ENCODE measurements at regions not wholly inside any gene's neighbourhood (a gene's known extent, or its start where the extent isn't known, plus 50 kb on each side); places are given as distances from the start of the nearest gene placed in this dataset.

DNA sequence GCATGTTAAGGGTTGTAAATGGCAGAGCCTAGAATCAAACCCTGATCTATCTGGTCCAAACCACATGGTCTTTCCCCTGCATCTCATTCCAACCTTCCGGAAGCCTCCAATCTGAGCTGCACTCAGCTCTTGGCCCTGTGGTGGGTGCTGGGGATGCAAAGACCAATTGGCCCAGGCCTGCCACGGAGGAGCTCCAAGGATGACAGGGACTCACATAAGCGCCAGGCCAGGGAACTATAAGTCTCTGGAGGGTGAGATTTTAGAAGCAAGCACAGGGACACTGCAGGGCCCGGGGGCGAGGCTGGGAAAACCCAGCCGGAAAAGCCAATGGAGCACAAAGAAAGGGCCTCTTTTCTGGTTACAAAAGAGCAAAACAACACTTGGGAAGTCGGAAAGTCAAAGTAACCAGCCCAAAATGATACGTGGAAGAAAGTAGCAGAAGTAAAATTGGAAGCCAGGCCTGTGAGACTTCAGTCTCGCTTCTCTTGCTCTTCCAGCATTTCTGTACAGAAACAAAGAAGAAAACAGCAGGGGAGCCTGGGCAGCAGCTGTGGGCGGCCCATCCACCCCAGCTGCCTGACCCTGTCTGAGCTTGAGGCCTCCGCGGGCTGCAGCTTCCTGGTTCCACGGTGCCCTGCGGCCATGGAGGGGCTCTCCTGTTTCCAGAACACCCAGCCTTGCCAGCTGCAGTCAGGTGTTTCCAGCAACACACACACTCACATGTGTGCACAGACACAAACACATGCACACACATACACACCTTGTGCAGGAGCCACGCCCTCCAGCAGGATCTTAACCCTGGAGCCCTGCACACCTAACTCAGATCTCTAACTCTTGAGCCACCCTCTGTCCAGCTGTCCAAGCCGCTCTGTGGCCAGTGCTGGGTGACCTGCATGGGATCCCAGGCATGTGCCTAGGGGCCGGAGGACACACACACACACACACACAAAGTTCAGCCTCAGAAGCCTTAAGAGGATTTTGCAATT lies 178.2 kb downstream of the BCL11B start:
- H3K4me3 ChIP-seq (ENCODE audit: low read depth, low read length) = no peak overlapping the region
- H3K4me1 ChIP-seq = no peaks in the 10 kb centered on the region
- TF ChIP-seq CTCF (IDR thresholded peaks at IDR 0.05) = no peak

DNA sequence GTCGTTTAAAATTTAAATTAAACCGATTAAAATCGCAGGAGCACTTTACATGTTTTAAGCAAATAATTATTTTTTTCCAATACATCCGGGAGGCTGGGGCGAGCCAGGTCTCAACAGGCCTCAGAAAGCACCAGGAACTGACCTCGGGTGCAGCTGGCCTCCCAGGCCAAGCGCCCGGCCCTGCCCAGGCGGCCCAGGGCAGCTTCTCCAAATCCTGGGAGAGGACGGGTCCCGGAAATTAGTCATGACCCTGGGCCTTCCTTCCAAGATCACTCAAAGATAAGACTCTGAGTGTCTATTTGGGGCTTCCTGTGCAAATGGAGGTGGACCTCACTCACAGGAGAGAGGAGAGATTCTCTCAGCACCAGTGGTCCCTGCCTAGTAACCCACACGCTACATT lies 177.1 kb downstream of the BCL11B start:
- no peaks in the 10 kb centered on the region for H3K36me3 ChIP-seq (ENCODE audit: control insufficient read depth, insufficient read depth, low read length)
- no peak for TF ChIP-seq CTCF (IDR thresholded peaks at IDR 0.05)
- H3K27me3 ChIP-seq (ENCODE audit: control insufficient read depth, insufficient read depth, low read length) = no peaks in the 10 kb centered on the region
- no peaks in the 10 kb centered on the region for H3K9me3 ChIP-seq (ENCODE audit: control insufficient read depth, low read length)
- H3K4me2 ChIP-seq (ENCODE audit: low read length) = no peak overlapping the region
- H3K9ac ChIP-seq = no peak overlapping the region
- H3K27ac ChIP-seq = no peak overlapping the region
- no peak overlapping the region for H3K4me3 ChIP-seq (ENCODE audit: low read depth, low read length)
- no peaks in the 10 kb centered on the region for H3K79me2 ChIP-seq
- H3K4me1 ChIP-seq = no peaks in the 10 kb centered on the region
- no peak overlapping the region for H2AFZ ChIP-seq

More for the DNA sequence above, 178.2 kb downstream of the BCL11B start:
- no peak overlapping the region for H3K9ac ChIP-seq
- H3K4me2 ChIP-seq (ENCODE audit: low read length) = no peak overlapping the region
- no peak overlapping the region for H3K27ac ChIP-seq
- no peaks in the 10 kb centered on the region for H3K79me2 ChIP-seq
- no peaks in the 10 kb centered on the region for H3K36me3 ChIP-seq (ENCODE audit: control insufficient read depth, insufficient read depth, low read length)
- no peaks in the 10 kb centered on the region for H3K9me3 ChIP-seq (ENCODE audit: control insufficient read depth, low read length)
- H3K27me3 ChIP-seq (ENCODE audit: control insufficient read depth, insufficient read depth, low read length) = no peaks in the 10 kb centered on the region
- no peak overlapping the region for H2AFZ ChIP-seq

DNA sequence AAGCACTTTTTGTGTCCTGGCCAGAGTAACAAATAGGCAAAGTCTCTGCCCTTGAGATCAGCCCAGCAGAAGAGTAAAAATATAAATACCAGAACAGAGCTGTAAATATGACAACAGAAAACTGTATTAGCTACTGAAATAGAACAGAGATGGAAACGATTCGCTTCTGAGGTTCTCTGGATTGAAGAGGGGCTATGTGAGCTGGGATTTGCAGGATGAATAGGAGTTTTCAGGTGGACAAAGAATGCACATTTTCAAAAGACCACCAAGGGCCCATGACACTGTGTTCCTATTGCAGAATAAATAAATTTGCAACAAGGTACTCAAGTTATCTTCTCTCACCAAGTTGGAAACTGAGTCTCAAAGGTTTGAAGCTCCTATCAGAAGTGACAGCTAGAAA lies 176.6 kb downstream of the BCL11B start:
- no peak overlapping the region for H3K4me2 ChIP-seq (ENCODE audit: low read length)

GRCh38 chr14:99098199-99098598 lies 173.8 kb downstream of the BCL11B start:
- H3K4me2 ChIP-seq (ENCODE audit: low read length) = no peak overlapping the region
- no peak for TF ChIP-seq CTCF (IDR thresholded peaks at IDR 0.05)
- H3K36me3 ChIP-seq (ENCODE audit: control insufficient read depth, insufficient read depth, low read length) = no peaks in the 10 kb centered on the region
- no peaks in the 10 kb centered on the region for H3K4me1 ChIP-seq
- H3K4me3 ChIP-seq (ENCODE audit: low read depth, low read length) = no peak overlapping the region
- no peak overlapping the region for H3K27ac ChIP-seq
- no peak overlapping the region for H3K9ac ChIP-seq
- H3K9me3 ChIP-seq (ENCODE audit: control insufficient read depth, low read length) = no peaks in the 10 kb centered on the region
- H2AFZ ChIP-seq = no peak overlapping the region
- H3K79me2 ChIP-seq = no peaks in the 10 kb centered on the region
- H3K27me3 ChIP-seq (ENCODE audit: control insufficient read depth, insufficient read depth, low read length) = no peaks in the 10 kb centered on the region

More for the DNA sequence above, 176.6 kb downstream of the BCL11B start:
- H3K27me3 ChIP-seq (ENCODE audit: control insufficient read depth, insufficient read depth, low read length) = no peaks in the 10 kb centered on the region
- no peaks in the 10 kb centered on the region for H3K36me3 ChIP-seq (ENCODE audit: control insufficient read depth, insufficient read depth, low read length)
- no peak for TF ChIP-seq CTCF (IDR thresholded peaks at IDR 0.05)
- H3K4me1 ChIP-seq = no peaks in the 10 kb centered on the region
- no peak overlapping the region for H3K4me3 ChIP-seq (ENCODE audit: low read depth, low read length)
- no peaks in the 10 kb centered on the region for H3K79me2 ChIP-seq
- H3K9me3 ChIP-seq (ENCODE audit: control insufficient read depth, low read length) = no peaks in the 10 kb centered on the region
- H2AFZ ChIP-seq = no peak overlapping the region
- no peak overlapping the region for H3K27ac ChIP-seq
- H3K9ac ChIP-seq = no peak overlapping the region
